SKM-1 treated with dmso at 0.1 percent for 144 hours (cell line): ENCODE measurements at regions not wholly inside any gene's neighbourhood (a gene's known extent, or its start where the extent isn't known, plus 50 kb on each side); places are given as distances from the start of the nearest gene placed in this dataset.

Source experiments
- DNase-seq: peaks from one replicate; lab custom pipeline; 2025; ENCODE audit not compliant: unreplicated experiment; lab: John Stamatoyannopoulos, UW

DNA sequence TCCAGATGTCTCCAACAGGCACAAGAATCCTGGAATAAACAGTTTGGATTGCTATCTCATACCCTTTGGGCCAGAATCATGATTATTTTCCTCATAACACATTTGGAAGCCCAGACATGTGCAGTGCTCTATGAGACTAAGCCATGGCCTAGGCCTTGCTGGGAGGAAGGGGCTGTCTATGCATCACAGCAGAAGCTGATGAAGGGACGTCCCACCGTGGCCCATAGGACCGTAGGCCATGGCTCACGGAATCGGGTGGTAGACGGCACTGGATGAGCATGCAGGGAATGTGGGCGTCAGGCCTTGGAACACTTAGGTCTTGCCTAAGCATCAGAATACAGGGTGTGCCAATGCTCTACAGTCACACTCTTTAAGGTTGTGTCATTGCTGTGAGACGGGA is 283.8 kb upstream of the TSHZ3 start:
- no peak for DNase-seq

DNA sequence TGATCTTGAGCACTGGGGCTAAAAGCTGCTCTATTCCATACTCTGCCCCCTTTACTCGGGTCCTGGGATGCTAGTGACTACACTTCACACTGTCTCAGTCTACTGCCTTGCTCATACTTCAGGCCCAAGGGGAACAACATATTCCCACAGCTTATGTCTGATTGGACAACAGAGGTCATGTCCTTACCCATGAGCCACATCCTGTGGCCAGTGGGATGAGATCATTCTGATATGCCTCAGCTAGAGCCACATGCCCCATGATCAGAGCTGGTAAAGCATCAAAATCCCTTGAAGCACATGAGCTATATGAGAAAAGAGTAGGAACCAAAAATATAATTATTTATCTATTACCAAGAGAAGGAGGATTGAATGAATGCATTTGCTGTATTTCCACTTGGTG is 290.1 kb upstream of the TSHZ3 start:
- DNase-seq, result no peak

DNA sequence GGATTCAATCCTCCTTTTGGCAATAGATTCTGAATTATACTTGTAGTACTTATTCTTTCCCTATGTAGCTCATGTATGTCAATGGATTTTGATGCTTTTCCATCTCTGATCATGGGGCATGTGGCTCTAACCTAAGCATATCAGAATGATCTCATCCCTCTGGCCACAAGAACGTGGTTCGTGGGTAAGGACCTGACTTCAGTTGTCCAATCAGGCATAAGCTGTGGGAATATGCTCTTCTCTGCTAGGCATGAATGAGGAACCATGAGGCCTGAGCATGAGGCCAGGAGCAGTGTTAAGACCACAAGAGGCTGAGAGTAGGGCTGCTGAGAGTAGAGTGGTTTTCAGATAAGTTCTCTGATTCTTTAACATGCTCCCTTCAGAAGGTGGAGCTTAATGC is 292.4 kb upstream of the TSHZ3 start:
- no peak for DNase-seq

DNA sequence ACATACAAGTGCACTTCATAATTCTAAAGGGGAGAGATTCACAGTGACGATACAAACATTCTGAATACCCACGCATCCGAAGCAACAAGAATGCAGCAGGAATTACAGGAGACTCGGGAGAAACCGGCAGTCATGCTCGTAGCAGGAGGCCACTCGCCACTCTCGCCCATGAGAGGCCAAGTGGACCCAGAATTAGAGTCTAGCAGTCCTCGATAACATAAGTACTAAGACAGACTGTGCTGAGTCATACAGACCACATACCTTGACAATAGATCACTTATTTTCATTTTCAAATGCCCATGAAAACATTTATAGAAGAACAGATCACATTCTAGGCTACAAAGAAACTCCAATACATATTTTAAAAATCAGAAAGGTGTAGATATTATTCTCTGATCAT is 299.1 kb upstream of the TSHZ3 start:
- no peak for DNase-seq

DNA sequence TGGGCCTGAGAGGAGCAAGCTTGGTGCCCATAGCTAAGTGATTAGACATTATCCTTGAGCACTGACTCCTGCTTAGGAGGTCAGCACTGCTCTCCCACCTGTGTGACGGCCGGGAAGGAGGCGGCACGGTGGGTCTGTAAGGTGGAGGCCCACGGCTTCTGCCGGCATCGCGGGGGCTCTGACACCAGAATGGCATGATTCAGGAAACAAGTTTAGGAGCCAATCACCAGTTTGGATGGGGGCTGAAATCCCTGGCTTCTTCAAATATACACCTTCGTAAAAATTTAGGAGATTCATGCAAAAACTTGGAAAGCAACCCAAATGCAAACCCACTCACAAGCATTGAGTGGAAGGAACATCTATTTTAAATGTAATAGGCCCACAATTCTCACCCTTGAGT is 307.3 kb upstream of the TSHZ3 start:
- DNase-seq, result no peak

DNA sequence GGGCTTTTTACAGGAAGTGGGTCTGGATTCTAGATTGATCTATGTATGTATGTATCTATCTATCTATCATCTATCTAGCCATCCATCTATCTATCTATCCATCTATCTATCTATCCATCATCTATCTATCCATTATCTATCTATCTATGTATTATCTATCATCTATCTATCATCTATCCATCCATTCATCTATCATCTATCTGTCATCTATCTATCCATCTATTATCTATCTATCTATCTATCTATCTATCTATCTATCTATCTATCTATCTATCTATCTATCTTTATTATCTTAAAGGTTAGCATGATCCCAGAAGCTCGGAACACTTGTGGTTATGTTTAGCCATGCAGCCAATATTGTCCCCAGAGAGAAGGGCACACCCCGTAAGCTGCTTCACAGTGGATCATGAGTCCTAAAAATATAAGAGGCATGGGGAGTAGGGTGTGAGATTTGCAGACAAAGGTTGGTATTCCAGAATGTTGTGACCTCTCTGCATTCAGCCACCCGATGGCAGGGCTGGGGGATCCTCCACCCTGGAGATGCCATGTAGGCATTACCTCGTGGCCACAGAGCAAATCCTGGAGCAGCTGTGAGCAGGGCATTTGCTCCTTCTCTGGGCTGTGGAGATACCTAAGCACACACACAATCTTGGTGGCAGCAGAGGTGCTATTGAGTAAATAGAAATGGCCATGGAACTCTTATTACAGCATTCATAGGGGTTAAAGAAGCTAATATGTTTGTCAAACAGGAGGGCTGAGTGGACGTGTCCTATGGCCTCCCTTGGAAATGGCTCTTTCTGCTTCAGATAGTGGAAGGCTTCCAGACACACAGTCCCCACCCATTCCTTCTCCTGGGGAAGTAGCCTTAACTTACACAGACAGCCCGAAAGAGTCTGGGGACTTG is 310.0 kb upstream of the TSHZ3 start:
- no peak for DNase-seq

DNA sequence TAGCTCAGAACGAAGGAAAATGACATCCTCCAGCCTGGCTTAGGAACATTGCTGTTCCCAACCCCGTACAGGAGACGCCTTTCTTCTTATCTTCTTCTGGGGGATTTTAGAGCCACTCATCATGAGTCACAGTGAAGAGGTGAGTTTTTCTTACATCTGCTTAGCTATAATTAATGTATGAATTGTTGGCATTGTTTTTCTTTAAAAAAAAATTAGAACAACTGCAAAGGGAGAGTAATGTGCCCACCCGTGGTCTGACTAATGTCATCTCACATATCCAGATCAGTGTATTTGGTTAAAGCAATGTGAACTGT is 310.6 kb upstream of the TSHZ3 start:
- DNase-seq, result no peak

DNA sequence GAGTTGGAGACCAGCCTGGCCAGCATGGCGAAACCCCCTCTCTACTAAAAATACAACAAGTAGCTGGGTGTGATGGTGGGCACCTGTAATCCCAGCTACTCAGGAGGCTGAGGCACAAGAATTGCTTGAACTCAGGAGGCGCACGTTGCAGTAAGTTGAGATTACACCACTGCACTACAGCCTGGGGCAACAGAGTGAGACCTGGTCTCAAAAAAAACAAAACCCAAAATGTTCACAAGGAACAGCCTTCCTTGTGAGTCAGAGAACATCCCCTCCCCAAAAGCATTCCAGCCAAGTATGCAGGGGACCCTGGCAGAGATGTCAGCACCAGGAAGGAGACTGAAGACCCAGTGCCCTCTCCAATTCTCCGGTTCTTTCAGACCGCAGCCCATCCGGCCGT is 314.9 kb upstream of the TSHZ3 start:
- DNase-seq, result no peak

DNA sequence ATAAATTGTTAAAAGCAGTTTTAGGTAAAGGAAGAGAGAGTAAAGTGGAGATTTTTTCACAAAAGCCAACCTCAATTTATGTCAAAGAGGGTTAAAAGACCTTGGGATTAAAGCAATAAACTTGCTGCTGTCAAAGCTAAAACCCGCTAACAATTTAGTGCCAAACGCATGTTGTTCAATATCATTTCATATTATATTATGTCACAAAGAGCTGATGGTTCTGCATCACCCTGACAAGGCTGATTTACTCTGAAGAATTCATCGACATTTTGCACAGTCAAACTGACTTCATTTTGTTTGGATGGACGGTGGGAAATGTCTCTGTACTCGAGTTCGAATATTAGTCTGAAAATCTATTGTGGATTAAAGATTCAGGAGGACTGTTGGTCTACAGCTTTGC is 315.8 kb upstream of the TSHZ3 start:
- DNase-seq, result no peak

DNA sequence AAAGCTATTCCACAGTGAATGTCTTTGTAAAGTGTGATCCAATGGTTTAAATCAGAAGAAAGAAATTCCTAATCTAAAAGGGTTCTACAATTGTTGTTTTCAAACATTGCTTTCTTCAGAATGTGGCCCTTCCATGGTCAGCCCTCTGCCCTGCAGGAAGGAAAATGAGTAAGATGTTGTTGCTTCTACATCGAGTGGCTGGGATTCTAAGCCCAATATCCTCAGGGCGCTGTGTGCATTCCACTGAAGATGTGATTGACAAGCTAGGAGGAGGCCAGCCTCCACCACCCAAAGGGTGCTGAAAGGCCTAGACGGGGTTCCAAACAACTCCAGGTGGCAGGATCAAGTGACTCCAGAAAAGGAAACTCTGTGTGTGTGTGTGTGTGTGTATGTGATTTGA is 316.9 kb upstream of the TSHZ3 start:
- DNase-seq, result no peak

DNA sequence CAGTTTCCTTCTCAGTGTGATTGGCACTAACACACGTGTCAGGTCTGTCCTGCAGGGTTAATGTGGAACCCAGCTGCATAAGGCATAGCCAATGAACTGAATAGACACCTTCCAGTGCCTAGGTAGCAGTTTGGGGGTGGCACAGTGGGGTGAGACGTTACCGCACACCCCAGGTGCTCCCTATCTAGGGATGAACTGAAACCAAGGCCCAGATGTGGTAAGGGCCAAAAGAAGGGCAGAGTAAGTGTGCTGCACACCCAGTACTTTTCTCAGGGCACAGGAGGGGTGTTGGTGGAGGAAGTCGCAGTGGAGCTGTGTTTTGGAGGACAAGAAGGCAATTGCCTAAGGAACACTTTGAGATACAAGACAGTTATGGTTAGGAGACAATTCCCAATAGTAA is 317.9 kb upstream of the TSHZ3 start:
- DNase-seq, result no peak

DNA sequence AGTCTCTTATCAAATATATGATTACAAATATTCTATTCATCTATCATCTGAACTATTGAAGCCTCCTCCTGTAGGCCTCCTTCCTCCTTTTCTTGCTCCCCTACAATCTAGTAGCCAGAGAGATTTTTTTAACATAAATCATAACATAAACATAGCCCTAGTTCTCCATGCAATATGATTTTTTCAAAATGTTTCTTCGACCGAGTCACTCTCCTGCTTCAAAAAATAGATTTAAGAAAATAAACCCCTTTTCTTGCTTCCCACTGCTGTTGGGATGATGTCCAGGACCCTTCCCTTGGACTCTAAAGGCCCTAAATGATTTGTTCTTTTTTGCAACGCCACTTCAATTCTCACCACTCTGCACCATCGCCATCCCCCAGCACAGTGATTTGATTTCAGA is 319.7 kb upstream of the TSHZ3 start:
- no peak for DNase-seq

DNA sequence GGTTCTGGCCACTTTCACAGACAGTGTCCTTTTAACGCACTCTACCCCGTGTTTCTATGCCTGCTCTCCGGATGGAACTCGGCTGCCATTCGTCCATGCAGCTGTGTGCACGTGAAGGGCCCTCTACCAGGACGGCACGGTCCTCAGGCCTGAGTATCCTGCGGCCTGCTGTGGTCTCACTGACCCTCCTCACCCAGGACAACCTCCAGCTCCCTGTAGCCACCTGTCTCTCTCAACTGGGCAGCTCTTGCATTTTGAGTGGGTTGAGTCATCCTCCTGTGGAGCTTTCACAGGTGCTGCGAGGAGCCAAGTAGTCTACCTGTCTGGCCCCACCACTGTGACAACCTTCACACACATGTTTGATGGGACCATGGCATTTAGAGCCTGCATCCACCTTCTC is 321.7 kb upstream of the TSHZ3 start:
- no peak for DNase-seq

DNA sequence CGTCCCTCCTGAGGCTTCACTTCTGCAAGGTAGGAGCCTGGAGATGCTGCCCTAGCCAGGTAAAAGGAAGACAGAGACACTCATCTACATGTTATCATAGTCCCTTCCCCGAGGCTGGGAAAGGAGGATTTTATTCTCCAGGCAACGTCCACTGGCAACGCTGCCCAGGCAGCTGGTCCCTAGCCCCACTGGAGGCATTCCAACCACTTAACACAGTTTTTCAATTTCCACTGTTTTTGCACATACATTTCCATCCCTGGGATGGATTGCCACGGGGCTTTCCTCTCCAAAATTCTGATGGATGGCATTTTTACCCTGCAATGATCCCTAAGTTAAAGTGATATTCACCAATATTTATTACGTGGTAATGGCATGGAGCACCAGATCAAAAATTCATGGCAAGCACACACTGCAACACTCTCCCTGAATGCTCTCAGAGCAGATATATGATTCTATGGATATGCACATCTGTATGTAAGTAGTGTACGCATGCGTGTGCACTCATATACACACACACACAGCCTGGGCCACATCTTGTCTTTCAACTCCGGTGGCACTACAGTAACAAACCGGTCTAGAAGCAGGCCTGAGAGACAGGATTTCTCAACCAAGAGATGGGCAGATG is 322.3 kb upstream of the TSHZ3 start:
- no peak for DNase-seq

DNA sequence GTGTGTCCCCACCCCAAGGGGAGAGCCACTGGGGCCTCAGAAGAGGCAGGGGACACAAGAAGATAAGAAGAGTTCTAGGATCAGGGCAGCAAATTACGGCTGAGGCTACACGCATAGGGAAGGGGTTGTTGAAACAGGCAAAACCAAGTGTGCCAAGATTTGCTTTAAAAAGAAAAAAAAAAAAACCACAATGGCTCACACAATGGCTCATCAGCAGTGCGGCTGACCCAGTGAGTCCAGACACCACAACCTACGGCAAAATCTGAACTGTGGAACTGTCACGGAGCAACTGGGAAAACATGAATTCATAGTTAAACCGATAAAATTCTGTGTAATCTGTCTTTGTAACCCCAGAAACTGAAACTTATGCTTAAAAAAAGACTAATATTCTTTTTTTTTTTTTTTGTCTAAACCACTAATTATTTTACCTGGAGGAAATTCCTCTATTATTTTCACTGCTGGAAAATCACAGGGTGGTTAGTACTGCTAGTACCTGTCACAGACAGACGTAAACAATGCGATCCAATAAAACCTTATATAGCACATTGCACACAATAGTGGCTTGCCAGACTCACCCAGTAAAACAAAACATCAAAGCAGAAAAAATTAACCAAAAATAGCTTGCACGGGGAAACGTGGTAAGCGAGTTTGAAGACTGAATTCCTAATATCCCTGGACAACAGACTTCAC is 325.4 kb upstream of the TSHZ3 start:
- DNase-seq, result no peak

DNA sequence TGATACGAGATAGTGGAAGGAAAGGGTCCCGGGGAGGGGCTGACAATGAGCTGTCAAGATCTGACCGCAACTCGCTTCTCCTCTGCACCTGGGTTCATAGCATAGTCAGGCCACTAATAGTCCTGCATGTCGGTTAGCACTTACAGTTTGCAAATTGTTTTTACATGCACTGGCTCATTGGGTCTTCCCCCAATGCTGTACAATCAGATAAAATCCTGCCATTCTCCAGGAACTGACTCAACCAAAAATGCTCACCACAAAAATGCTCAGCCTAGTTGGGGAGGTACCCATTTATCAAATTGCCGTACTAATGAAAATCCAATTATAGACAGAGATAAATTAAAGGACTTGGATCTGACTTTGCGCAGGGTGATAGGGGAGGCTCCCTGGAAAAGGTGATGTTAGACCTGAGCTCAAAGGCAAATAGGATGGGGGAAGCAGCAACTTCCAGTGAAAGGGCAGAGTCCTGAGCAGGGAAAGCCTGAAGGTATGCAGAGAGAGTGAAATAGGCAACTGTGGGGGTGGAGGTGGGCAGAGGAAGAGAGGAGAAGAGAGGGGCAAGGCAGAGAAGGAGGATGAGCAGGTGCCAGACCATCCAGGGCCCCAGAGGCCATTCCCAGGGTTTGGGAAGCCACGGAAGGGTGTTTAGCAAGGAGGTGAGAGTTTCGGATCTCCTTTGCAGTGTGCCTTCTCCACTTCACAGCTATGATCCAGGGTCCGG is 326.1 kb upstream of the TSHZ3 start:
- no peak for DNase-seq

DNA sequence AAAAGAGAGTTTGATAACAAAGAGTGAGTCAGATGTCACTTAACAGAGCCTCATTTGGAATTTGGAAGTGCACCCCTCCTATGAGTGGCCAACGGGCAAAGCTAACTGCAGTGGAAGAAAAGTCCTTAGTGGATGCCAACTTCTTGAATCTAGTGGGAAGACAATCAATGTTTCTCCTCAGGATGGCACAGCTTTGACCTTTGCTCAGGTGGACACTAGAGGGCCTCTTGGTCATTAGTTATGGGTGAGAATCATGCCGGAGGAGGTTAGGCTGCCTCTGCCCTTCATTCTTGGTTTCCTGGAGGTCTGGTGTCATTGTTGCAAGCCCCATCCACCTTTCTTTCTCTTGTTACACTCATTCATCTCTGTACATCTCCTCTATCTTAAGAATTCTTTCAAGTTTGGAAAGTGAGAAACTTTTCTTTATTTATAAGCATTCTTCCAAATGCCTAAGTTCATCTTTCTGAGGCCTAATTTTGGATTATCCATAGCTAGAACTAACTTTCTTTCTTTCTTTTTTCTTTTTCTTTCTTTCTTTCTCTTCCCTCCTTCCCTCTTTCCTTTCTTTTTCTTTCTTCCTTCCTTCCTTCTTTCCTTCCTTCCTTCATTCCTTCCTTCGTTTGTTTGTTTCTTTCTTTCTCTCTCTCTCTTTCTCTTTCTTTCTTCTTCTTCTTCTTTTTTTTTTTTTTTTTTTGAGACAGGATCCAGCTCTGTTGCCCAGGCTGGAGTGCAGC is 327.2 kb upstream of the TSHZ3 start:
- peak; percentile 14 for DNase-seq

DNA sequence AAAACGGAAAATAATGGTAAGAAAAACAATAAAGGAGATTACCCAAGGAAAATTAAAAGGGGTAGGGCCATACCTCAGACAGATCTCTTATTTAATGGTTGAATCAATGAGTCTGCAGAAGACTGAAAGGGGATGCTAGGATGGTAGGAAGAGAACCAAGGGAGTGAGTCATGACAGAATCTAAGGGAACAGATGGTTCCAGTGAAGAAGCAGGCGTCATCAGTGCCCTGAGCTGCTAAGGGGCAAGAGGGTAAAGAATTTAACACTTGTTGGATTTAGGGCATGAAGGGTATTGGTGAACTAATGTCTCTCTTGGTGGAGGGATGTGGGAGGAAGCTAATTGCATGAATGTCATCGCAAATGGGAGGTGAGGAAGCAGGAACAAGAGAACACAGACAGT is 329.2 kb upstream of the TSHZ3 start:
- DNase-seq, result no peak

DNA sequence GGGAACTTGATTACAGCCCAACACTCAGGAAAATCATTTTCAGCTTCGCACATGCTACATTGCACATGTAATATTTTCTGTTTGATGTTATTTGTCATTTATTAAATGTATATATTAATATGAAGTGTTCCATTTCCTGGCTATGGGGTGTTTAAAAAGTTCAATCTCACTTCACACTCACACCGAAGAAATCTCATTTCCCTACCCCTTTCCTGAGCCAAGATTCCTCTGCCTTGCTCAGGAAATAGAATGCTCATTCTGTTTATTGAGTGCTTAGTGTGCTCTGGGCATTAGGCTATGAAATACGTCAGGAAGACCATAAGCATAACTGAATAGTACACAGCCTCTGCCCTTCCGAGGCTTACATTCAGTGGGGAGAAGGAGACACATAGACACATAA is 331.9 kb upstream of the TSHZ3 start:
- DNase-seq, result no peak

DNA sequence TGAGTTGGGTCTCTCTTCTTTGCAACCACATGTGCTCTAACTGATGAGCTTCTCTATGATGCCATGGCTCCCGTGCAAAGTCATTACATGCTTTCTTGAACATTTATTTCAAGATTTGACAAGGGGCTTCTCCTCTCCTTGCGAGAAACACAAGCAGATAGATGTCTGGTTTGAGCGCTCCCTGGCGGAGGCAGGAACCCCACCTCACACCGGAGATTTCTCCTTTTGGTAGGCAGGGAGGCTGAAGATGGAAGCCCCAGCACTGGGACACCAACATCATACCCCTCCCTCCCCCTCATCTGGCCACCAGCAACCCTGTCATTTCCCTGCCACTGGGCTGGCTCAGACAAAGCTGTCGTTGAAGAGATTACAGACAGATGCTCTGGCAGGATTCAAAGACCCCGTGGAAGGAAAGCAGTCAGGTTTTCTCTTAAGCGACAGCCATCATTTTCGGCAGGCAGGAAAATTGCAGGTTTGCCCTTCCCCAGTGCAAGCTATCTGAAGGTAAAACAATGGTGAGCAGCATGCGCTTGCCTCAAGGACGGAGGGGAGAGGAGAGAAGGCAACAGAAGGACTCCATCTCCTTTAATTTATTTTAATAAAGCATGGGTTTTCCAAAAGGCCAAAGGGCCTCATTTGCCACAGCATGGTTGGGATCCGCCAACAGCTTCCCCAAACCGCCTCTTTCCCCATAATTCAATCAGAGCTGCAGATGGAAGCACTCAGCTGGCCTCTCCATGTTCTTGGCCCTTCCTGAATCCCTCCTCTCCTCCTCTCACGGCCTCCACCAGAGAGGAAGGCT is 344.1 kb upstream of the TSHZ3 start:
- no peak for DNase-seq
